ENCODE measurements at regions not wholly inside any gene's neighbourhood (a gene's known extent, or its start where the extent isn't known, plus 50 kb on each side); places are given as distances from the start of the nearest gene placed in this dataset.
"Not testable (repeated sequence)": the region's sequence is repeated elsewhere in the genome, so short reads cannot be mapped to it uniquely, and the experiment has no call there.

GRCh38 chr4:9024866-9025265 is 145.3 kb upstream of the FAM90A26 start:
- not testable (repeated sequence) for TF ChIP-seq POLR2A (IDR thresholded peaks at IDR 0.05; ENCODE audit: low read length); GATA1 (IDR thresholded peaks at IDR 0.05; ENCODE audit: low read depth, low read length)
